DND-41 (cell line): ENCODE measurements at regions not wholly inside any gene's neighbourhood (a gene's known extent, or its start where the extent isn't known, plus 50 kb on each side); places are given as distances from the start of the nearest gene placed in this dataset.

Source experiments
- ATAC-seq: fragments of 200-7000 bp; cut with Tn5 transposase; 3 replicates; pipeline ENCODE4 v1.9.1; 2021; ENCODE audit warnings: low read depth; ENCODE audit not compliant: insufficient read depth
- DNase-seq: peaks from one replicate; pipeline ENCODE4 v3.0.0-alpha.2; 2020
- H2AFZ ChIP-seq: 2 replicates; pipeline ENCODE4 v1.6.0; 2012; ENCODE audit warnings: low read depth, low read length
- H3K27ac ChIP-seq: 2 replicates; pipeline ENCODE4 v1.5.1; 2012; ENCODE audit warnings: low read length, inconsistent platforms
- H3K27me3 ChIP-seq: fragments of 200-600 bp; sonication (generic); 2 replicates; pipeline ENCODE4 v1.6.0; 2012; ENCODE audit warnings: low read length, mild to moderate bottlenecking, inconsistent platforms; ENCODE audit not compliant: insufficient read depth, poor library complexity
- H3K36me3 ChIP-seq: 2 replicates; pipeline ENCODE4 v1.5.1; 2012; ENCODE audit warnings: low read length, inconsistent platforms; ENCODE audit not compliant: insufficient read depth
- H3K4me1 ChIP-seq: 2 replicates; pipeline ENCODE4 v1.5.1; 2012; ENCODE audit warnings: mild to moderate bottlenecking, low read length; ENCODE audit not compliant: insufficient read depth
- H3K4me2 ChIP-seq: 2 replicates; pipeline ENCODE4 v1.6.0; 2012; ENCODE audit warnings: mild to moderate bottlenecking, moderate library complexity, low read length, inconsistent platforms; ENCODE audit not compliant: insufficient read depth
- H3K4me3 ChIP-seq, 2 experiments: fragments of 200-600 bp in 1 of 2; shearing (Covaris generic) in 1 of 2; 2 replicates each; pipeline ENCODE4 v1.5.1; 2012 to 2016; ENCODE audit warnings: inconsistent platforms in 2 of 2, low read length in 2 of 2, mild to moderate bottlenecking in 2 of 2, low read depth in 1 of 2, moderate library complexity in 1 of 2
- H3K79me2 ChIP-seq: 2 replicates; pipeline ENCODE4 v1.6.0; 2012; ENCODE audit warnings: low read length, inconsistent platforms; ENCODE audit not compliant: insufficient read depth
- H3K9ac ChIP-seq: 2 replicates; pipeline ENCODE4 v1.6.0; 2012; ENCODE audit warnings: low read depth, mild to moderate bottlenecking, inconsistent platforms, low read length, moderate library complexity
- H3K9me3 ChIP-seq: 2 replicates; pipeline ENCODE4 v1.5.1; 2012; ENCODE audit warnings: low read length, moderate library complexity, mild to moderate bottlenecking, inconsistent platforms; ENCODE audit not compliant: insufficient read depth, severe bottlenecking
- H4K20me1 ChIP-seq: 2 replicates; pipeline ENCODE4 v1.6.0; 2012; ENCODE audit warnings: low read length; ENCODE audit not compliant: insufficient read depth
- CTCF ChIP-seq: IDR thresholded peaks from 2 replicates; pipeline ENCODE4 v1.5.1; 2012; ENCODE audit warnings: borderline replicate concordance, low read length, moderate library complexity, mild to moderate bottlenecking; ENCODE audit not compliant: poor library complexity, severe bottlenecking; ENCODE audit errors: extremely low read depth
- EZH2 ChIP-seq: IDR thresholded peaks from 3 replicates; pipeline ENCODE4 v1.6.1; 2012; ENCODE audit warnings: borderline replicate concordance, low read depth, mild to moderate bottlenecking, moderate library complexity, low read length, inconsistent platforms; ENCODE audit not compliant: severe bottlenecking

GRCh38 chr14:22266683-22267082 is 322.3 kb downstream of the DAD1 start:
- TF ChIP-seq CTCF (no peak), EZH2 (no peak)
- Histone ChIP-seq H3K4me2 (no peak overlapping the region), H3K9me3 (no peaks in the 10 kb centered on the region), H2AFZ (no peak overlapping the region), H3K9ac (no peak overlapping the region), H4K20me1 (no peaks in the 10 kb centered on the region), H3K79me2 (no peaks in the 10 kb centered on the region), H3K4me1 (peaks cover under 1% of the 10 kb centered on the region), H3K27me3 (no peaks in the 10 kb centered on the region), H3K4me3 (no peak overlapping the region), H3K36me3 (no peaks in the 10 kb centered on the region), H3K27ac (no peak overlapping the region)
- ATAC-seq, result no peak
- no peak for DNase-seq

- no peak for ATAC-seq
- H3K27me3 ChIP-seq, result no peaks in the 10 kb centered on the region
- DNase-seq, result no peak
- H3K4me3 ChIP-seq, result no peak overlapping the region
- no peak overlapping the region for H3K4me2 ChIP-seq
- H3K4me1 ChIP-seq, result no peaks in the 10 kb centered on the region
- TF ChIP-seq CTCF (no peak), EZH2 (no peak)
- no peak overlapping the region for H3K9ac ChIP-seq
- no peaks in the 10 kb centered on the region for H3K79me2 ChIP-seq
- H2AFZ ChIP-seq, result no peak overlapping the region
- H3K27ac ChIP-seq, result no peak overlapping the region
- no peaks in the 10 kb centered on the region for H3K9me3 ChIP-seq
- H3K36me3 ChIP-seq, result no peaks in the 10 kb centered on the region
- no peaks in the 10 kb centered on the region for H4K20me1 ChIP-seq
Observed at GRCh38 chr14:22266142-22266442, 322.9 kb downstream of the DAD1 start.

- TF ChIP-seq EZH2 (no peak), CTCF (peak; percentile 41)
- no peak overlapping the region for H3K9ac ChIP-seq
- no peak overlapping the region for H3K4me3 ChIP-seq
- no peak overlapping the region for H3K27ac ChIP-seq
- no peaks in the 10 kb centered on the region for H3K4me1 ChIP-seq
- no peaks in the 10 kb centered on the region for H4K20me1 ChIP-seq
- H3K79me2 ChIP-seq, result no peaks in the 10 kb centered on the region
- peak; percentile 4 for DNase-seq
- no peaks in the 10 kb centered on the region for H3K36me3 ChIP-seq
- H2AFZ ChIP-seq, result no peak overlapping the region
- no peaks in the 10 kb centered on the region for H3K9me3 ChIP-seq
- H3K4me2 ChIP-seq, result no peak overlapping the region
- ATAC-seq, result no peak
- no peaks in the 10 kb centered on the region for H3K27me3 ChIP-seq
Observed at GRCh38 chr14:22265319-22266141, 323.5 kb downstream of the DAD1 start.

GRCh38 chr14:22264759-22265158 is 324.3 kb downstream of the DAD1 start:
- TF ChIP-seq CTCF, result no peak
- no peak for TF ChIP-seq EZH2
- no peaks in the 10 kb centered on the region for H3K79me2 ChIP-seq
- no peaks in the 10 kb centered on the region for H4K20me1 ChIP-seq
- no peak overlapping the region for H3K4me2 ChIP-seq
- no peaks in the 10 kb centered on the region for H3K36me3 ChIP-seq
- no peak overlapping the region for H3K4me3 ChIP-seq
- no peaks in the 10 kb centered on the region for H3K4me1 ChIP-seq
- ATAC-seq, result no peak
- no peak overlapping the region for H2AFZ ChIP-seq
- H3K9me3 ChIP-seq, result no peaks in the 10 kb centered on the region
- H3K9ac ChIP-seq, result no peak overlapping the region
- no peaks in the 10 kb centered on the region for H3K27me3 ChIP-seq
- no peak overlapping the region for H3K27ac ChIP-seq
- DNase-seq, result no peak
